ENCODE measurements at regions not wholly inside any gene's neighbourhood (a gene's known extent, or its start where the extent isn't known, plus 50 kb on each side); places are given as distances from the start of the nearest gene placed in this dataset.
"Not testable (repeated sequence)": the region's sequence is repeated elsewhere in the genome, so short reads cannot be mapped to it uniquely, and the experiment has no call there.

GRCh38 chr2:65969161-65969560 lies 465.8 kb upstream of the MEIS1 start:
- no peak overlapping the region for H3K27ac ChIP-seq
- no peak for TF ChIP-seq ZFX (IDR thresholded peaks at IDR 0.05)
- no peak for TF ChIP-seq CTCF (conservative IDR thresholded peaks at IDR 0.05)

GRCh38 chr2:65963303-65963702 lies 471.6 kb upstream of the MEIS1 start:
- H3K27ac ChIP-seq = not testable (repeated sequence)

- no peak overlapping the region for H3K27ac ChIP-seq
- TF ChIP-seq ZFX (IDR thresholded peaks at IDR 0.05) (no peak), CTCF (conservative IDR thresholded peaks at IDR 0.05) (no peak)
Measured at GRCh38 chr2:65960953-65961352, 474.0 kb upstream of the MEIS1 start.

GRCh38 chr2:65957886-65958285 lies 477.0 kb upstream of the MEIS1 start:
- TF ChIP-seq ZFX (IDR thresholded peaks at IDR 0.05) = no peak
- TF ChIP-seq CTCF (conservative IDR thresholded peaks at IDR 0.05) = no peak
- no peak overlapping the region for H3K27ac ChIP-seq

GRCh38 chr2:65957454-65957853 lies 477.5 kb upstream of the MEIS1 start:
- no peak for TF ChIP-seq CTCF (conservative IDR thresholded peaks at IDR 0.05)
- TF ChIP-seq ZFX (IDR thresholded peaks at IDR 0.05) = no peak
- no peak overlapping the region for H3K27ac ChIP-seq

- TF ChIP-seq CTCF (conservative IDR thresholded peaks at IDR 0.05) (no peak), ZFX (IDR thresholded peaks at IDR 0.05) (no peak)
- no peak overlapping the region for H3K27ac ChIP-seq
Measured at GRCh38 chr2:65955259-65955658, 479.7 kb upstream of the MEIS1 start.

- TF ChIP-seq ZFX (IDR thresholded peaks at IDR 0.05) (no peak), CTCF (conservative IDR thresholded peaks at IDR 0.05) (no peak)
- no peak overlapping the region for H3K27ac ChIP-seq
Measured at GRCh38 chr2:65952966-65953761, 481.8 kb upstream of the MEIS1 start.

GRCh38 chr2:65944213-65944612 lies 490.7 kb upstream of the MEIS1 start:
- TF ChIP-seq CTCF (conservative IDR thresholded peaks at IDR 0.05) = no peak
- no peak for TF ChIP-seq ZFX (IDR thresholded peaks at IDR 0.05)
- H3K27ac ChIP-seq = no peak overlapping the region

Data from C4-2B (cell line).